ENCODE measurements at regions not wholly inside any gene's neighbourhood (a gene's known extent, or its start where the extent isn't known, plus 50 kb on each side); places are given as distances from the start of the nearest gene placed in this dataset.

GRCh38 chr2:122447237-122447636, 691.8 kb downstream of the TSN start:
- no peak overlapping the region for H4K8ac ChIP-seq (ENCODE audit: extremely low read depth, insufficient read depth, low read length)
- no peak overlapping the region for H2BK12ac ChIP-seq (ENCODE audit: low read depth, low read length)
- H4K20me1 ChIP-seq (replicated peaks in 1 of 2; ENCODE audit: control insufficient read depth in 1 of 2, insufficient read depth in 2 of 2, low read length in 2 of 2), result no peaks in the 10 kb centered on the region
- no peak overlapping the region for H3K4me2 ChIP-seq (ENCODE audit: insufficient read depth in 1 of 2, low read depth in 2 of 2, low read length in 2 of 2)
- no peaks in the 10 kb centered on the region for H3K27me3 ChIP-seq (replicated peaks in 1 of 4; ENCODE audit: control insufficient read depth in 3 of 4, extremely low read depth in 1 of 4, insufficient read depth in 3 of 4, low read length in 3 of 4)
- no peak overlapping the region for H4K5ac ChIP-seq (ENCODE audit: insufficient read length, low read depth, low read length)
- CTCF ChIA-PET (ENCODE audit: partially characterized antibody), result no interaction called here
- no peak overlapping the region for H4K91ac ChIP-seq (replicated peaks; ENCODE audit: insufficient read length, low read length)
- no peak overlapping the region for H2BK120ac ChIP-seq (replicated peaks; ENCODE audit: low read depth, low read length)
- no peak overlapping the region for H3K27ac ChIP-seq (ENCODE audit: low read depth, low read length)
- 100% methylated on average over 2 of the region's 2 CpGs; no CpG with 5 or more reads in 1 of the 2 experiments for WGBS, 2 experiments (ENCODE audit: extremely low coverage in 1 of 2, insufficient coverage in 1 of 2, insufficient read length in 1 of 2, insufficient replicate concordance in 2 of 2, low coverage in 1 of 2, low lambda C conversion rate in 2 of 2, missing lambda C conversion rate in 1 of 2)
- DNase-seq (ENCODE audit: low read depth in 1 of 2, low spot score in 2 of 2) (no peak), FAIRE-seq (no peak)
- POLR2A ChIA-PET (ENCODE audit: partially characterized antibody), result no interaction called here
- H3K4me3 ChIP-seq (ENCODE audit: extremely low read depth in 1 of 4, insufficient read depth in 2 of 4, low read depth in 3 of 4, low read length in 4 of 4), result no peak overlapping the region
- no peak overlapping the region for H2AFZ ChIP-seq (ENCODE audit: low read length)
- no peak overlapping the region for H3K18ac ChIP-seq (ENCODE audit: extremely low read depth, low read length)
- no peak overlapping the region for H2BK20ac ChIP-seq (ENCODE audit: low read length)
- H3K23me2 ChIP-seq (ENCODE audit: low read depth, low read length), result no peaks in the 10 kb centered on the region
- H3K56ac ChIP-seq (replicated peaks; ENCODE audit: insufficient read length, low read depth, low read length), result no peak overlapping the region
- H3K4ac ChIP-seq (replicated peaks; ENCODE audit: insufficient read length, low read depth, low read length), result no peak overlapping the region
- peaks cover 0 to 5% of the 10 kb centered on the region in 2 experiments; a peak in 2 of 4 replicates for H3K9me3 ChIP-seq (ENCODE audit: insufficient read depth in 2 of 2, low read depth in 1 of 2, low read length in 1 of 2)
- TF ChIP-seq SIX5 (IDR thresholded peaks at IDR 0.05; ENCODE audit: low read depth, low read length) (no peak), BACH1 (IDR thresholded peaks at IDR 0.05; ENCODE audit: low read length) (no peak), KDM5A (IDR thresholded peaks at IDR 0.05; ENCODE audit: low read length) (no peak), SP1 (IDR thresholded peaks at IDR 0.05; ENCODE audit: low read depth, low read length) (no peak), SP4 (IDR thresholded peaks at IDR 0.05; ENCODE audit: low read length) (no peak), YY1 (IDR thresholded peaks at IDR 0.05; ENCODE audit: low read depth, low read length) (no peak)
- TF ChIP-seq, protein P1, sequence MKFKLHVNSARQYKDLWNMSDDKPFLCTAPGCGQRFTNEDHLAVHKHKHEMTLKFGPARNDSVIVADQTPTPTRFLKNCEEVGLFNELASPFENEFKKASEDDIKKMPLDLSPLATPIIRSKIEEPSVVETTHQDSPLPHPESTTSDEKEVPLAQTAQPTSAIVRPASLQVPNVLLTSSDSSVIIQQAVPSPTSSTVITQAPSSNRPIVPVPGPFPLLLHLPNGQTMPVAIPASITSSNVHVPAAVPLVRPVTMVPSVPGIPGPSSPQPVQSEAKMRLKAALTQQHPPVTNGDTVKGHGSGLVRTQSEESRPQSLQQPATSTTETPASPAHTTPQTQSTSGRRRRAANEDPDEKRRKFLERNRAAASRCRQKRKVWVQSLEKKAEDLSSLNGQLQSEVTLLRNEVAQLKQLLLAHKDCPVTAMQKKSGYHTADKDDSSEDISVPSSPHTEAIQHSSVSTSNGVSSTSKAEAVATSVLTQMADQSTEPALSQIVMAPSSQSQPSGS (IDR thresholded peaks at IDR 0.05; ENCODE audit: low read length), result no peak
- H2AK5ac ChIP-seq (ENCODE audit: low read depth, low read length), result no peak overlapping the region
- H3K4me1 ChIP-seq (replicated peaks in 1 of 4; ENCODE audit: control insufficient read depth in 3 of 4, insufficient read depth in 4 of 4, low read length in 3 of 4), result no peaks in the 10 kb centered on the region
- H3K9ac ChIP-seq (replicated peaks in 1 of 4; ENCODE audit: extremely low read depth in 1 of 4, low read depth in 3 of 4, low read length in 3 of 4), result no peak overlapping the region
- H2BK15ac ChIP-seq (ENCODE audit: low read length), result no peak overlapping the region
- H2BK5ac ChIP-seq (ENCODE audit: low read depth, low read length), result no peak overlapping the region
- H3K79me2 ChIP-seq (ENCODE audit: control insufficient read depth in 1 of 2, insufficient read depth in 2 of 2, low read length in 2 of 2), result no peaks in the 10 kb centered on the region
- no peaks in the 10 kb centered on the region for H3K79me1 ChIP-seq (ENCODE audit: low read depth, low read length)
- H3K36me3 ChIP-seq (ENCODE audit: control insufficient read depth in 2 of 4, insufficient read depth in 4 of 4, low read length in 3 of 4), result no peaks in the 10 kb centered on the region; a peak in 1 of 8 replicates
- H3K14ac ChIP-seq (ENCODE audit: insufficient read length), result no peak overlapping the region
- no peak overlapping the region for H3K23ac ChIP-seq (ENCODE audit: insufficient read length)
